Activated T-cell treated with anti-CD3 and anti-CD28 coated beads, Interleukin-2, amount 50 U/mL, for 4 hours (primary cell): ENCODE measurements at regions not wholly inside any gene's neighbourhood (a gene's known extent, or its start where the extent isn't known, plus 50 kb on each side); places are given as distances from the start of the nearest gene placed in this dataset.
"Not testable (repeated sequence)": the region's sequence is repeated elsewhere in the genome, so short reads cannot be mapped to it uniquely, and the experiment has no call there.

Source experiments
- ATAC-seq, 2 donors: fragments of 200-7000 bp; cut with Tn5 transposase; one replicate each; pipeline ENCODE4 v1.10.0; 2021
- DNase-seq: peaks from one replicate; pipeline ENCODE4 v3.0.0-alpha.2; 2020
- H3K27me3 Mint-ChIP-seq: one replicate; pipeline ENCODE4 v1.8.0; 2021; ENCODE audit warnings: low read depth, mixed read lengths
- H3K36me3 Mint-ChIP-seq: one replicate; pipeline ENCODE4 v1.8.0; 2022; ENCODE audit warnings: mixed read lengths; ENCODE audit not compliant: insufficient read depth
- H3K4me1 Mint-ChIP-seq: one replicate; pipeline ENCODE4 v1.8.0; 2021; ENCODE audit warnings: low read depth, mixed read lengths
- H3K4me3 Mint-ChIP-seq: one replicate; pipeline ENCODE4 v1.8.0; 2021; ENCODE audit warnings: mild to moderate bottlenecking, moderate library complexity, mixed read lengths
- H3K9me3 Mint-ChIP-seq: one replicate; pipeline ENCODE4 v1.8.0; 2021; ENCODE audit warnings: mixed read lengths

DNA sequence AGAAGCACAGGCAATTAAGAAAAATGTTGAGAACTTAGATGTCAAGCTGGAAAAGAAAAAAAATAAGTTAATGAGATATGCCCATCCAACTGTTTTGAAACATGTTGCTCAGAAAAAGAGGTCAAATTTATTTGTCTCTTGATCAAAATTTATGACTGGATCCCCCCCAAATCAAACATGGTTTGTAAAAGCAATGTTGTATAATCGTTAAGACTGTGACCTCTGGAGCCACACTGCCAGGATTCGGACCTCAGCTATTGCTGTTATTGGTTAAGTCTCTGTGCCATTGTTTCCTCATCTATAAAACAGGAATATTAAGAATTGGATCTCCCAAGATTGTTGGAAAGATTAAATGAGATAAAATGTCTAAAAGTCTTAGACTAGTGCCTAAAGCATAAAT, 51.9 kb upstream of the LRRK2 start:
- DNase-seq (no peak), ATAC-seq (no peak)
- Mint-ChIP-seq H3K4me3 (no peak overlapping the region), H3K4me1 (peaks cover 10% of the 10 kb centered on the region), H3K27me3 (peaks cover 3% of the 10 kb centered on the region), H3K36me3 (no peaks in the 10 kb centered on the region), H3K9me3 (no peaks in the 10 kb centered on the region)

DNA sequence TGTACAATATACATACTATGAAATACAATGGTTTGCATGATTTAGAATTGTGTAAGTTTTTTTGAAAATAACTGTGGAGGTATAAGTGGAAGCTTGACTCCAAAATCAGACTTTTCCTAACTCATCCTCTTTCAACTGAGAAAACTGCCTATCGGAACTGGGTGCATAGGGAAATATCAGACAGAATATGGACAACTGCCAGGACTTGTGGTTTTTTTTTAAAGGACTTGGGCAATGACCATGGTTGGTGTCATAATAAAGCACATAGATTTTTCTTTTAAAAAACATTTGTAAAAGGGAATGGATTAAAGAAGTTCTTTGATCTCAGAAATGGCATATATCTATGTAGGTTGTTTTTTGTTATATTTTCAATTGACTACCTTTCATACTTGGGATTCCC, 53.3 kb upstream of the LRRK2 start:
- no peaks in the 10 kb centered on the region for H3K9me3 Mint-ChIP-seq

DNA sequence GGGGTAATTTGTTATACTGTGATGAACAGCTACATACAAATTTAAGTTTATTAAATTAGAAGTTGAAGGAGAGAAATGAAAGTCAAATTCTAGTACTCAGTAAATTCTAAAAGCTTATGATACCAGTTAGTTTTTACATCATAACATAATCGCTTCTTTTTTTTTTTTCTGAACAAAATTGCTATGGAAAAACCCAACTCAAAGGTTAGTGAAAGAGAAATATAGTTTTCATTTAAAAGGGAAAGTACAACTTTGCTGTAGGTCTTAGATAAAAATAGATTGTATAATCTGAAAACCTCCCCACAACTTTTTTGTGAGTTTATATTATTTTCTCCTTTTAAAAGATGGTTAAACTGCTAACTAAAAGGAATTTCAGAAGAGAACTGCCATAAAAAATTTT, 53.7 kb upstream of the LRRK2 start:
- peaks cover 3% of the 10 kb centered on the region for H3K27me3 Mint-ChIP-seq
- no peaks in the 10 kb centered on the region for H3K9me3 Mint-ChIP-seq
- peaks cover 10% of the 10 kb centered on the region for H3K4me1 Mint-ChIP-seq
- DNase-seq (no peak), ATAC-seq (no peak)
- no peaks in the 10 kb centered on the region for H3K36me3 Mint-ChIP-seq
- no peak overlapping the region for H3K4me3 Mint-ChIP-seq

More for the DNA sequence above, 53.3 kb upstream of the LRRK2 start:
- DNase-seq (no peak), ATAC-seq (no peak)
- H3K4me3 Mint-ChIP-seq: no peak overlapping the region
- peaks cover 10% of the 10 kb centered on the region for H3K4me1 Mint-ChIP-seq
- H3K36me3 Mint-ChIP-seq: no peaks in the 10 kb centered on the region
- H3K27me3 Mint-ChIP-seq: peaks cover 3% of the 10 kb centered on the region

DNA sequence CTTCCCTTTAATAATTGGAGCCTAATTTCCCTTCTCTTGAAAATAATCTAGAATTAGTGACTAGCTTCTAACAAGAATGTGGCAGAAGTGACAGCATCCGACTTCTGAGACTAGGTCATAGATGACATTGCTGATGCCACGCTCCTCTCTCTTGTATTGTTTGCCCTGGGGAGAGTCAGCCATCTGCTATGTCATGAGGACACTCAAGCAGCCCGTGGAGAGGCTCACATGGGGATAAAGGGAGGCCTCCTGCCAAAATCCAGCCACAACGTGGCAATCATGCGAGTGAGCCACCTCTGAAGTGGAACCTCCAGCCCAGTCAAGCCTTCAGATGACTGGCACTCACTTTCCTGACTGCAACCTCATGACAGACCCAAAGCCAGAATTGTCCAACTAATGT, 54.2 kb upstream of the LRRK2 start:
- Mint-ChIP-seq H3K4me1 (peaks cover 10% of the 10 kb centered on the region), H3K27me3 (peaks cover 3% of the 10 kb centered on the region), H3K9me3 (no peaks in the 10 kb centered on the region), H3K36me3 (no peaks in the 10 kb centered on the region), H3K4me3 (no peak overlapping the region)
- DNase-seq: no peak
- ATAC-seq: no peak

DNA sequence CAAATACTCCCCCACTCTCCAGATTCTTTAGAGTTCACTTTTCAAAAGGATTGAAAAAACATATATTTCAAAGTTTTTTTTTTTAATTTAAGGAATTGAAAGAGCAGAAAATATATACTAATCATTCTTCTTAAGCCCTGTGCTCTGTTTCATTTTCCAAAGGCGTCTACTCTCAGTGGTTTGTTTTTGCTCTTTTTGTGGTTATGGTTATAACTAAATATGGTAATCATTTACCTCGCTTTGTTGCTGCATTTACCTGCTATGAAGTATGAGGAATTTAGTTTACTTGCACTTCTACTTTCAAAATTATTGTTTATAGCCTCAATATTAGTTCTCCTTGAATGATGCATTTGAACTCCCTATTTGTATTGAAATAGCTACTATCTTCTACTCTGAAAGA, 55.9 kb upstream of the LRRK2 start:
- ATAC-seq: peak; percentile 83 to 88
- no peak overlapping the region for H3K4me3 Mint-ChIP-seq
- no peak for DNase-seq
- peaks cover 10% of the 10 kb centered on the region for H3K4me1 Mint-ChIP-seq
- H3K27me3 Mint-ChIP-seq: peaks cover 3% of the 10 kb centered on the region
- no peaks in the 10 kb centered on the region for H3K36me3 Mint-ChIP-seq
- H3K9me3 Mint-ChIP-seq: peaks cover 6% of the 10 kb centered on the region

DNA sequence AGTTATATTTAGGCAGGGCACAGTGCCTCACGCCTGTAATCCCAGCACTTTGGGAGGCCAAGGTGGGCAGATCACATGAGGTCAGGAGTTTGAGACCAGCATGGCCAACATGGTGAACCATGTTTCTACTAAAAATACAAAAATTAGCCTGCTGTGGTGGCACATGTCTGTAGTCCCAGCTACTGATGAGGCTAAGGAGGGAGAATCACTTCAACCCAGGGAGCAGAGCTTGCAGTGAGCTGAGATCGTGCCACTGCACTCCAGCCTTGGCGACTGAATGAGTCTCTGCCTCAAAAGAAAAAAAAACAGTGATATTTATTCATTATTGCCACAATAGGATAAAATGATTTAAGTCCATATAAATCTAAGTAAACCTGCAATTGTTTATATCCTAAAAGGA, 56.4 kb upstream of the LRRK2 start:
- not testable (repeated sequence) for DNase-seq, H3K4me3 Mint-ChIP-seq, H3K27me3 Mint-ChIP-seq, ATAC-seq, H3K9me3 Mint-ChIP-seq, H3K36me3 Mint-ChIP-seq
- H3K4me1 Mint-ChIP-seq: peaks cover 10% of the 10 kb centered on the region

DNA sequence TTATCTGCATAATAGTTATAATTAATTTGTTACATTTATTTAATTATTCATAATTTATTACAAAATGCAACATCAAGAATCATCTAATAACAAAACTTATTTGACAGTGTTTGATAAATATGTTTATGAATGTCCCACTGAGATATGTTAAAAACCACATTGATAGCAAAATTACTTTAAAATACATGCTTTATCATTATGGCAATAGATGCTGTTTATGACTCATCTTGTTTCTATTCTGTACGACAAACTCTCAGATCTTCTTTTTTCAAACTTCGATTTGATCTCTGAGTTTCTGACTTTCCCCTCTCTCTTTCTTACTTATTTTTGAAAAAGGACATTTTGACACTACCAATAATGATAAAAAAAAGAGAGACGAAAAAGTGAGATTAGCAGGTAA, 56.8 kb upstream of the LRRK2 start:
- Mint-ChIP-seq H3K27me3 (peaks cover 3% of the 10 kb centered on the region), H3K4me3 (no peak overlapping the region), H3K9me3 (peaks cover 6% of the 10 kb centered on the region), H3K4me1 (peaks cover 10% of the 10 kb centered on the region), H3K36me3 (no peaks in the 10 kb centered on the region)
- DNase-seq (no peak), ATAC-seq (no peak)

DNA sequence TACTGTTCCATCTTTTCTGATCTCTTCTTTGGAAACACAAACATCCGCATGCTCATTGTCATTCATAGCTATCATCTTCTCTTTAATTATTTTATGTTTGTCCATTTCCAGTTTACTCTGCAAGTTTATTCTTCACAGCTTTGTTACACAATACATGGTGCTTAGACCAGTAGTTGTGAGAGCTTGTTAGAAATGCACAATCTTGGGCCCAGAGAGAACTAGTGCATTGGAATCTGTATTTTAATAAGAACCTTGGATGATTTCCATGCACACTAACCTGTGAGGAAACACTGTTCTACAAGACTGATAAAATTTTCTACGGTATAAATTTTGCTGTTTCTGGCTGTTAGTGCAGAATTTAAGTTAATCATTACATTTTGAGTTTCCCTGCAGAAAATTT, 59.3 kb upstream of the SLC2A13 start:
- ATAC-seq (no peak), DNase-seq (no peak)
- Mint-ChIP-seq H3K4me3 (no peak overlapping the region), H3K9me3 (peaks cover 15% of the 10 kb centered on the region), H3K4me1 (peaks cover 10% of the 10 kb centered on the region), H3K36me3 (no peaks in the 10 kb centered on the region), H3K27me3 (no peaks in the 10 kb centered on the region)

DNA sequence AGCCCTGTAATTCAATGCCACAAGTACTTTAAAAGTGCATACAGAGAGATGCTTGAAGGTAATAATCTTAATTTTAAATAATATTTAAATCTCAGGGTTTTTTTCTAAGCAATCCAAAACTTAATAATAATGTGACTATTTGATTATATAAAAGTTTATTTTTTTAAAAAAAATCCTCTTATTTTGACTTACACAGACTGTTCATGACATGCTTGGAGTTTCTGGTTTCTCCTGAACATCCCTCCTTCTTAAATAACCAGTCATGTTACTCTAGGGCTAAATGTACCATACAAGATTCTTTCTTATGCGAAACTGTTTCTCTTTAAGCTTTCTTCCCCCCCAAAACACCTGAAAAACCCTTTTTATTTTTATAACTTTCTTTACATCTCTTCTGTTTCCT, 58.2 kb upstream of the SLC2A13 start:
- no peak overlapping the region for H3K4me3 Mint-ChIP-seq
- H3K27me3 Mint-ChIP-seq: no peaks in the 10 kb centered on the region
- no peak for ATAC-seq
- peaks cover 15% of the 10 kb centered on the region for H3K9me3 Mint-ChIP-seq
- peaks cover 9% of the 10 kb centered on the region for H3K4me1 Mint-ChIP-seq
- no peaks in the 10 kb centered on the region for H3K36me3 Mint-ChIP-seq
- DNase-seq: no peak

DNA sequence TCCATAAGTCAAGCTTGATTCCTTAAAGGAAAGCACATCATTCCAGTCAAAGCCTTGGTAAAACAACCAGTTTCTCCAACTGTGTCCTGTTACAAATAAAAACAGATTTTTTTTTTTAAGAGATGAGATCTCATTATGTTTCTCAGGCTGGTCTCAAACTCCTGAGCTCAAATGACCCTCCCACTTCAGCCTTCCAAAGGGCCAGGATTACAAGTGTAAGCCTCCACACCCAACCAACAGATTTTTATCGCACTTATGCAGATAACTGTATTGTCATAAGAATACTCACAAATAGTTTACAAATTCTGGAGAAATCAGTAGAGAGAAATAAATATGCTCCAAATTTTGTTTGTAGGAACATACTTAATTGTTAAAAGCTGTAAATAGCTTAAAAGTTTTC, 56.2 kb upstream of the SLC2A13 start:
- ATAC-seq (no peak), DNase-seq (no peak)
- no peaks in the 10 kb centered on the region for H3K36me3 Mint-ChIP-seq
- H3K9me3 Mint-ChIP-seq: peaks cover 15% of the 10 kb centered on the region
- H3K4me3 Mint-ChIP-seq: no peak overlapping the region
- H3K4me1 Mint-ChIP-seq: no peaks in the 10 kb centered on the region
- H3K27me3 Mint-ChIP-seq: peaks cover 2% of the 10 kb centered on the region

DNA sequence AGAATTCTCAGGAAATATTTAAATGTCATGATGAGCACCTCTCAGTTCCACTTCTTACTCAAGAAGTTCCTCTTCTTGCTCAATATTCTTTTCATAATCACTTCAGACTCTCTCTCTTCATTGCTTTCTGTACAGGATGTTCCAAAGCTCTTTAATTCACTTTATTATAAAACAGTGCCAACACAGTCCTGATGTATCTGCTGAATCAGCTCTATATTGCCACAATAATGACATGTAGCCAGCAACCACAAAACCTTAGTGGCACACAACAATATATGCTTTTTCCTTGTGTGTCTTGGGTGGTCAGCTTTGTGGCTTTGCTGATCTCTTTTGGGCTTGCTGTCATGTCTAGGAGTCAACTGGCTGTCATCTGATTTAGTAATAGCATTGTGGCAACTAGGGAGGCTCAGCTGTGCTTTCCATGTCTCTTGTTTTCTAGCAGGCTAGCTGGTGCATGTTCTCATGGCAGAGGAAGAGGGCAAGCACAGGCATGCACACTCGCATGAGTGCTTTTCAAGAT, 52.8 kb upstream of the SLC2A13 start:
- no peaks in the 10 kb centered on the region for H3K36me3 Mint-ChIP-seq
- peaks cover 2% of the 10 kb centered on the region for H3K27me3 Mint-ChIP-seq
- ATAC-seq: no peak
- DNase-seq: no peak
- no peaks in the 10 kb centered on the region for H3K4me1 Mint-ChIP-seq
- H3K9me3 Mint-ChIP-seq: peaks cover 9% of the 10 kb centered on the region
- no peak overlapping the region for H3K4me3 Mint-ChIP-seq

DNA sequence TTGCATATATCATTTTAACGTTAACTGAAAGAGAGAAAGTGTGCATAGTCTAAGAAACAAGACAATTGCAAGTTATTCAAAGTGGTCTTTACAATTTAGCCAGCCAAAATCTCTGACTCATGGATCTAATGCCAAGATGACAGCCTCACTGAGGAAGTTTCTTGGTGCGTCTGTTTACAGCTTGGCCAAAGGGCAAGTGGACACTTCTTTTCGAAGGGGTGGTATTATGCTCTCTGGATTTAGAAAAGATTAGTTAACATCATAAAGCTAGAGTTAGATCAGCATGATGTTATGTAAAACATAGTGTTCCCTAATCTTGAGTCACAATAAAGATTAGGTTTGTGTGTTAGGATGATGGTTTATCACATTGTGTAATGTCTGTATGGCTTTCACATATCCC, 51.5 kb upstream of the SLC2A13 start:
- Mint-ChIP-seq H3K36me3 (no peaks in the 10 kb centered on the region), H3K27me3 (peaks cover 4% of the 10 kb centered on the region), H3K4me3 (no peak overlapping the region), H3K9me3 (peaks cover 5% of the 10 kb centered on the region), H3K4me1 (peaks cover 1% of the 10 kb centered on the region)
- ATAC-seq (no peak), DNase-seq (no peak)

DNA sequence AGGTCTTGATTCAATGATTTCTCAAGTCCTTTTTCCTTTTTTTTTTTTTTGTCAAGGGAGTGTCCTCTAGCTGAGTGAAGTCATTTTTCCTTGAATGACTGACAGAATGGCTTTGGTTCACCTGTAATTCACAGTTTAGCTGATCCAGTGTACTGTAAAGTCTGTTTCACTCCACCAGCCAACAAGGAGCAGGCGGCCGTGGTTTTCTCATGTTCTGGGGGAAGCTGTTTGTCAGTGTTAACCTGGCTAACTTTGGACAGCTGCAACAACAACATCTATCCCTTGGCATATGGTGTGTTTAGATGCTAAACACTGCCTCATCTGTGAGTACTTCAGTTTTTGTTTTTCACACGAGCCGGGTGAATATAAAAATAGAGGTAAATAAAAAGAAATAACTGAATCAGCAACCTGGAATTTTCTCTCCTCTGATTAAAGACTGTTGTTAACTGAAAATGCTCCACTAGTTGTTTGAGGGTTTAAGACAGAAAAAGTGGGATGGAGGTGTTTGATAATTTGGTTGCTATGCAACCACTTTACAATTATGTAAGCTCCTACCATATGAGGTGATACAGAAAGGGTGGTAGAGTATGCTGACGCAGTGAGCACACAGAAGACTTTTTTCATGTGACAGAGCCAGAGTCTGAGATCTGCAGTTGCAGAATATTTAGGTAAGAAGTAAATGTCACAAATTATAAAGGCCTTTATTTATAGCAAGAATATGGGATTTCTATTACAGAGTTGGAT, 50.3 kb upstream of the SLC2A13 start:
- H3K9me3 Mint-ChIP-seq: no peaks in the 10 kb centered on the region
- peaks cover 4% of the 10 kb centered on the region for H3K27me3 Mint-ChIP-seq
- H3K36me3 Mint-ChIP-seq: no peaks in the 10 kb centered on the region
- no peak for DNase-seq
- H3K4me1 Mint-ChIP-seq: peaks cover 1% of the 10 kb centered on the region
- no peak for ATAC-seq
- H3K4me3 Mint-ChIP-seq: no peak overlapping the region
